ENCODE measurements at regions not wholly inside any gene's neighbourhood (a gene's known extent, or its start where the extent isn't known, plus 50 kb on each side); places are given as distances from the start of the nearest gene placed in this dataset.

- no peak for DNase-seq
These were observed 69.0 kb upstream of the GDF10 start for GRCh38 chr10:47230957-47231356.

GRCh38 chr10:47231414-47231813 is 68.6 kb upstream of the GDF10 start:
- no peak for DNase-seq

GRCh38 chr10:47233631-47234030 is 66.4 kb upstream of the GDF10 start:
- DNase-seq, result no peak

- no peak for DNase-seq
These were observed 64.5 kb upstream of the GDF10 start for GRCh38 chr10:47235484-47235883.

- no peak for DNase-seq
These were observed 62.4 kb upstream of the GDF10 start for GRCh38 chr10:47237316-47238260.

- DNase-seq, result no peak
These were observed 61.5 kb upstream of the GDF10 start for GRCh38 chr10:47238331-47239095.

GRCh38 chr10:47239211-47239610 is 60.8 kb upstream of the GDF10 start:
- no peak for DNase-seq

- no peak for DNase-seq
These were observed 59.8 kb upstream of the GDF10 start for GRCh38 chr10:47240173-47240572.

- DNase-seq, result no peak
These were observed 58.7 kb upstream of the GDF10 start for GRCh38 chr10:47241256-47241655.

GRCh38 chr10:47241946-47242867 is 57.8 kb upstream of the GDF10 start:
- DNase-seq, result no peak

GRCh38 chr10:47243356-47243755 is 56.6 kb upstream of the GDF10 start:
- DNase-seq, result no peak

- DNase-seq, result no peak
These were observed 56.2 kb upstream of the GDF10 start for GRCh38 chr10:47243791-47244190.

GRCh38 chr10:47244560-47245500 is 55.2 kb upstream of the GDF10 start:
- no peak for DNase-seq

GRCh38 chr10:47245731-47246350 is 54.2 kb upstream of the GDF10 start:
- DNase-seq, result no peak

GRCh38 chr10:47246406-47247147 is 53.4 kb upstream of the GDF10 start:
- no peak for DNase-seq

GRCh38 chr10:47247148-47248059 is 52.6 kb upstream of the GDF10 start:
- DNase-seq, result no peak

- no peak for DNase-seq
These were observed 51.5 kb upstream of the GDF10 start for GRCh38 chr10:47248386-47249090.

GRCh38 chr10:47249881-47250280 is 50.1 kb upstream of the GDF10 start:
- no peak for DNase-seq
